Stimulated activated CD8-positive, alpha-beta memory T cell treated with anti-CD3 and anti-CD28 coated beads, Interleukin-4, amount 100 ng/mL, for 24 hours (primary cell): ENCODE measurements at regions not wholly inside any gene's neighbourhood (a gene's known extent, or its start where the extent isn't known, plus 50 kb on each side); places are given as distances from the start of the nearest gene placed in this dataset.
A peak's percentile ranks its signal among the peaks of the same experiment; 100 is the strongest.
"Not testable (repeated sequence)": the region's sequence is repeated elsewhere in the genome, so short reads cannot be mapped to it uniquely, and the experiment has no call there.

Experiments used
- DNase-seq: peaks from one replicate; pipeline ENCODE4 v3.0.0-alpha.2; 2020; ENCODE audit warnings: low read depth

DNA sequence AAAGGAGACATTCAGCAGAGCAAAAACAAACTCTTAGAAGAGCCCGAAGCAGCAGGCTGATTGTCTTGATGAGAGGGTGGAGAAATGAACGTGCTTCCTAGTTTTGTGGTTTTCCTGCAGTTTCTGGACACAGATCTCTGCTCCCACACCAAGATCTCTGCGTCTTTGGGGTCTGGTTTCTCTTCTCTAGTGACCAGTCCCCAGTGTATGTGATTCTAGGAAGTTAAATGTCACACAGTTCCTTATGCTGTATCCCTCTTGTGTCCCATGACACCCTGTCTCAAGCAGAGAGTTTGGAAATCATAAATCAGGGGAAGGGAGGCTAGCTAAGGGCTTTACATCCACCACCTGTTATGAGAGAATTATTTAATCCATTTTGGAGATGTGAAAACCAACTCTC, 55.4 kb upstream of the KLF14 start:
- no peak for DNase-seq

DNA sequence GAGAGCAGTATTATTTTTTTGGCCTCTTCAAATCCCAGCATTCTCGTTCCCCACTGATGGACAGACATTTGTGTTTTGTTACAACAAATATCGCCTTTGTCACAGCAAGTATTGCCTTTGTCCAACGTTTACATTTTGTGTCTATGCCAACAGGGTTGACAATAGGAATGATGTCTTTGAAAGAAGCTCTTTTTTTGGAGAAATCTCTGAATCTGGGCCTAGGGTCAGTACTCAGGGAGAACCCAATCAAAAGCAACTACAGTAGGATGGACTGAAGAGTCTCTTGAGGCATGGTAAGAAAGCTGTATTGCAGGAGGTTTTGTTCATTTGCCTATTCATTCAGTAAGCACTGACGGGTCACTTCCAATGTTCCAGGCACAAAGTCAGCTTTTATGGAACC, 57.7 kb upstream of the KLF14 start:
- no peak for DNase-seq

DNA sequence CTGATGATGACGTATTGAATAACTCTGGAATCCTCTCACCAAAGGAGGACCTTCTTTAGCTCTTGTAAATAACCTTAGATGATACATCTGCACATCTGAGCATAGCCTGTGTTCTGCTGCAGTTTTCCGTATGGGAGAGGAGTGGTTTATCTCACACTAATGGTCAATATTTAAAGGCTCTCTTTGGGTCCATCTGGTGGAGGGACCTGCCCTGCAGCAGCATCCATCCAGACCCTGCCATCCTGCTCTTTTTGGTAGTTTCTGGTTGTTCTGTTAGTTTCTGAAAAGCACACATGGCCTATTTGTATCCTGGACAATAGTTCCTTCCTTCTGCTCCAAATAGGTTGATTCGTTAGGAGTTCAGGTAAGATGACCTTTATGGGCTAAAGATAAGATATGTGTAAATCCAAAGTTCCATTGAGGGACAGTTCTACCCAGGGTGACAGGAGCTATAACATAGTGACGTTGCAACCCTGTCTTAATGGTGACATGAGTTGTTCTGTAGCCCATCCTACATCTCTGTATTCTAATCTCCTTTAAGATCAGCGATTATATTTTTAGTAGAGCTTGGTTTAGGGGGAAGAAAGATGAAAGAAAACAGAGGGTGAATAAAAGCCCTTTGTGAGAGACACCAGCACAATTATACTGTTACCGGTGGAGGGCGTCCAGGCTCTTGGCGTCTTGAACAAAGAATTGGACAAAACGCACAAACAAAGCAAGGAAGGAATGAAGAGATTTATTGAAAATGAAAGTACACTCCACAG, 60.0 kb upstream of the KLF14 start:
- DNase-seq = no peak

DNA sequence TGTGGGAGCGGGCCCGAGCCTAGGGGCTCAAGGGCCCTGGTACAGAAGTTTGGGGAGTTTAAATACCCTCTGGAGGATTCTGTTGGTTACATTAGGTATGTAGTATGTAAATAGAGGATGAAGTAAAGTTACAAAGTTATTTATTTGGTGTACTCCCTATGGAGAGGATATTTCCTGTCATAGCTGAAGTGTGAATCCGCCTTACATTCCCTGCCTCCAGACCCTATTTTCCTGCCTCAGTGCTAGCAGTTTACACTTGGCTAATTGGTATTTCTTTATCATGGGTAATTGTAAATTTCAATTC, 60.6 kb upstream of the KLF14 start:
- no peak for DNase-seq

DNA sequence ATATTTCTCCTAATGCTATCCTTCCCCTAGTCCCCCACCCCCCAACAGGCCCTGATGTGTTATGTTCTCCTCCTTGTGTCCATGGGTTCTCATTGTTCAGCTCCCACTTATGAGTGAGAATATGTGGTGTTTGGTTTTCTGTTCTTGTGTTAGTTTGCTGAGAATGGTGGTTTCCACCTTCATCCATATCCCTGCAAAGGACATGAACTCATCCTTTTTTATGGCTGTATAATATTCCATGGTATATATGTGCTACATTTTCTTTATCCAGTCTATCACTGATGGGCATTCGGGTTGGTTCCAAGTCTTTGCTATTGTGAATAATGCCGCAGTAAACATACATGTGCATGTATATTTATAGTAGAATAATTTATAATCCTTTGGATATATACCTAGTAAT, 62.4 kb upstream of the KLF14 start:
- DNase-seq = not testable (repeated sequence)

DNA sequence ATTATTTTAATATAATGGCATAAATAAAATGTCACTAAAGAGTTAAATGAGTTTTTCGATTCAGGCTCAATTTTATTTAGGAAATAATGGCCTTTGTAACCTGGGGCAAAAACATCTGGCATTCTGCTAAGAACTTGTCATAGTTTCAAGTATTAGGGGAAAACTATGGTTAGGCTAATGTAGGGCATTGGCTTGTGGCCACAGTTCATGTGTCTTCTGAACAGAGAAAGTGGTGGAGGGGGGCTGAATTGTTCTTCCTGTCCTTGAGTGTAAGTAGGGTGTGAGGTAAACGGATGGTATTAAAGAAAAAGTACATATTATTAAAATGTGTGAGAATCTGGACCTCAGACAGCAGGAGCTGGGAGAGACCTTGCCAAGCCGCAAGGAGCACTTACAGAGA, 69.1 kb upstream of the KLF14 start:
- no peak for DNase-seq

DNA sequence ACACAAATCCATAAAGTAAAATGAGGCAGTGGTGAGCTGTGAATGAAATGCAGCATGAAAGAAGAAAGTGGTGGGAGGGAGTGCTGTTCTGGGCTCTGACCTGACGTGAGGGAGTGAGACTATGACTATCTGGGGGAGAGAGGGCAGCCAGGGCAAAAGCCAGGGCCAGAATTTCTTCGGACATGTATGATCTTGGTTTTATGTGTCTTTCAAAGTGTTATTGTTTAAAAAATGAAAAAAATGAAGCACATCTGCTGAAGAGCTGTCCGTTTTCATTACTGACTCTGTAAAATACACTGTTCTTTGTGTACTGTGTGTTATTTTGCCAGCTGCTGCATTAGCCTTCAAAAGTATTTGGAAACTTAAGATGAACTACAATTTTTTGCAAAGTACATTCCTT, 70.2 kb upstream of the KLF14 start:
- no peak for DNase-seq

DNA sequence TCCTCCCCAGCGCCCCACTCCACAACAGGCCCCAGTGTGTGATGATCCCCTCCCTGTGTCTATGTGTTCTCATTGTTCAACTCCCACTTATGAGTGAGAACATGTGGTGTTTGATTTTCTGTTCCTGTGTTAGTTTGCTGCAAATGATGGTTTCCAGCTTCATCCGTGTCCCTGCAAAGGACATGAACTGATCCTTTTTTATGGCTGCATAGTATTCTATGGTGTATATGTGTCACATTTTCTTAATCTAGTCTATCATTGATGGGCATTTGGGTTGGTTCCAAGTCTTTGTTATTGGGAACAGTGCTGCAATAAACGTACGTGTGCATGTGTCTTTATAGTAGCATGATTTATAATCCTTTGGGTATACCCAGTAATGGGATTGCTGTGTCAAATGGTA, 78.8 kb upstream of the KLF14 start:
- not testable (repeated sequence) for DNase-seq

DNA sequence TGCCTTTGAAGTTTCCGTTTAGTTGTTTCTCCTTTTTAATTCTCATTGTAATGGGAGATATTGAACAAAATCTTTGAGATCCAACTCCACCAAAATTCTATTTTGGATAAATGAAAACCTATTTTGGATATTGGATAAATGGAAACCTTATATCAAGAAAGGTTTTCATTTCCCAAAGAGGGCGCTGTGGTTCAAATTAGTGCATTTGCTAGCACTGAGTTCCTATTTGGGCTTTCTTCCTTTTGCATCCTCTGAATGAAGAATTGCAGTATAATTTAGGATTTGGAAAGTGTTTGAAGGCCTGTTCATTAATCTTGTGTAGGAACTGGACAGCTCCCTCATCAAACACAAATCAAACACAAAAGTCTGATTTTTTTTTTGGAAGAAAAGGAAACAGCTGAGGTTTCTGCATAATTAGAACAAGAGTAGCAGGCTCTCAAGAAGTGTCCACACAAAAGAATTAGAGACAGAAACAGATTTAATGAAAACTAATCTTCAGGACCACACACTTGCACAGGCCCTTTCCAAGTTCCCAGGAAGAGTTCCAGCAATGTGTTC, 80.8 kb upstream of the KLF14 start:
- no peak for DNase-seq

DNA sequence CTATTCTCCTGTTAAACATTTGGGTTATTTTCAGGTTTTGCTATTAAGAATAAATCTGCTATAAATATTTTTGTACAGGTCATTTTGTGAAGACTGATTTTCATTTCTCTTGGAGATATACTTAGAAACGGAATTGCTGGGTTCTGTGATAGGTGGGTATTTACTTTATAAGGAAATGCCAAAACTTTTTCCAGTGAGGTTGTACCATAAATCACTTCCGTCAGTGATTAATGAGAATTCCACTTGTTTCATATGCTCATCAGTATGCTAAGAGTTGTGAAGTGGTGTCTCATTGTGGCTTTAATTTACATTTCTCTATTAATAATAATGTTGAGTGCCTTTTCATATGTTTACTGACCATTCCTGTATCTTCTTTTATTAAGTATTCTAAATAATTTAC, 84.0 kb upstream of the KLF14 start:
- no peak for DNase-seq

DNA sequence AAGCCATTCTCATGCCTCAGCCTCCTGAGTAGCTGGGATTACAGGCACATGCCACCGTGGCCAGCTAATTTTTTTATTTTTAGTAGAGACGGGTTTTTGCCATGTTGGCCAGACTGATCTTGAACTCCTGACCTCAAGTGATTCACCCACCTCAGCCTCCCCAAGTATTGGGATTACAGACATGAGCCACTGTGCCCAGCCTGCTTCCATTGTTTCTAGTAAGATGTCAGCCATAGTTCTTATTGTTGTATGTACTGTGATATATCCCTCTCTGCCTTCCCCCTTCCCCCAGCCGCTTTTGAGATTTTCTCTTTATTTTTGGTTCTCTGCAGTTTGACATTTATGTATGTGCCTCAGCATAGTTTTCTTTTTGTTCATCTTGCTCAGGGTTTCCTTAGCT, 87.9 kb upstream of the KLF14 start:
- no peak for DNase-seq

DNA sequence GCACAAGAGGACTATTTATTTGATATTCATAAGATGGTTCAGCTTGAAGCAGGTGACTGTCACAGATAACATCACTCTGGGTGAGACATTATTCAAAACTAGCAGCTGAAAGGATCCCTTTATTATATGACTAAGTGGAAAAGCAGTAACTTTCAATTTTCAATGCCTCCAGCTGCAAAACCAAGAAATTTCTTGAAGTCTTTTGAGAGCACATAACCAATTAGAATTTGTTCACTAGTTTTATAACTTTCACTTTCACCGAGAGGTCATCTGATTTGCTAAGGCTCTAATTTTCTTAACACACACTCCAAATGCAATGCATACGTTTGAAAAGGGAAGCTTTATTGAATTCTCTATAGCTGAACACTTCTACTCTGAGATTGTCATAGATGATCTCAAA, 88.6 kb upstream of the KLF14 start:
- no peak for DNase-seq

DNA sequence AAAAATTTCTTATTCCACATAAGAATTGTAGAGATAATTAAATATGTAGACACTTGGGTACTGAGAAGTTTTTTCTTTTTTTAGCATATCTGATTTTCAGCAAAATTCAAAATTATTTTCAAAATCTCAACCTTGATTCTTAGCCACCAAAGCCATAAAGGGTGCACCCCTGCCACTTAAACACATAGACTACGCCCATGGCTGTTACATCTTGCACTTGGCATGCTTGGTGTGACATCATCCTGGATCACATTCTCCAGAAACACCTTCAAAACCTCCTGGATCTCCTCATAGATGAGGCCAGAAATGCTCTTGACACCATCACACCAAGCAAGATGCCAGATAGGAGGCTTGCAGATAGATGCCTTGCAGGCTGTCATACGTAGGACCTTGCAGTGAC, 89.1 kb upstream of the KLF14 start:
- DNase-seq = no peak

DNA sequence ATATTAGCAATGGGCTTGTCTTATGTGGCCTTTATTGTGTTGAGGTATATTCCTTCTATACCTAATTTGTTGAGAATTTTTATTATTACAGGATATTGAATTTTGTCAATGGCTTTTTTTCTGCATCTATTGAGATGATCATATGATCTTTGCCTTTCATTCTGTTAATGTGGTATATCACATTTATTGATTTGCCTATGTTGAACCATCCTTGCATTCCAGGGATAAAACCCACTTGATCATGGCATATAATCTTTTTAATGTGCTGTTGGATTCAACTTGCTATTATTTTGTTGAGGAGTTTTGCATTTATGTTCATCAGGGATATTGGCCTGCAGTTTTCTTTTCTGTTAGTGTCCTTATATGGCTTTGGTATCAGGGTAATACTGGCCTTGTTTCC, 91.8 kb upstream of the KLF14 start:
- no peak for DNase-seq

DNA sequence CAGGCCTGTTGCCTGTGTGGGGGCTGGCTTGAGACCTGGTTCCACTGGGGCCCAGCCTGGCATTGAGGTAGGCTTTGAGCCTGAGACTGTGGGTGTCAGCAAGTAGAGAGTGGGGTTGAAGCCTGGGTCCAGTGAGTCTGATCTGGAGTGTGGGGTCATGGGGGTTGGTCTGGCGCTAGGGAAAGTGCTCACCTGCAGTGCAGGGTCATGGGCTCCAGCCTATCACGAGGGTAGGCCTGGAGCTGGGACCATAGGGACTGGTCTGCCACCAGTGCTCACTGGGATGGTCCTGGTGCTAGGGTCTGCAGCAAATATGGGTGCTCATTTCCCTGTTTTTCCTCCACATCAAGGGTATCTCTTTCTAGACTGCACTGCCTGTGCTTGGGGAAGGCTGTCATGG, 95.4 kb upstream of the KLF14 start:
- DNase-seq = no peak

DNA sequence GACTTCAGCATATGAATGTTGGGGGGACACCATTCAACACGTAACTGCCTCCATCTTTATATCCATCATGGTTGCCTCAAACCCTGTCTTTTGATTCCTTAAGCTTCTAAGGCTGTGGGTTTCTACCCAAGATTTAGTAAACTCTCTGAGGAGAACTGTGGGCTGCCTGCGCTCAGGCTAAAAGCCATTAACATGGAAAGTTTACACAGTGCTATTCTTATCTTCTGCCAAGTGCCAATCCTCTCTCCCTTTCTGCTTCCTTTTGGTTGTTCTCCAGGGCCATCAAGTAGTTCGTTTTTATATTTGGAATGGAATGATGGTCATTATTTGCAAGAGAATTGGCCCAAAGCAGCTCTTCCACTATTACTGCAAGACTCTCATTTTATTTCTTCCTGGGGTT, 97.3 kb upstream of the KLF14 start:
- DNase-seq = no peak

DNA sequence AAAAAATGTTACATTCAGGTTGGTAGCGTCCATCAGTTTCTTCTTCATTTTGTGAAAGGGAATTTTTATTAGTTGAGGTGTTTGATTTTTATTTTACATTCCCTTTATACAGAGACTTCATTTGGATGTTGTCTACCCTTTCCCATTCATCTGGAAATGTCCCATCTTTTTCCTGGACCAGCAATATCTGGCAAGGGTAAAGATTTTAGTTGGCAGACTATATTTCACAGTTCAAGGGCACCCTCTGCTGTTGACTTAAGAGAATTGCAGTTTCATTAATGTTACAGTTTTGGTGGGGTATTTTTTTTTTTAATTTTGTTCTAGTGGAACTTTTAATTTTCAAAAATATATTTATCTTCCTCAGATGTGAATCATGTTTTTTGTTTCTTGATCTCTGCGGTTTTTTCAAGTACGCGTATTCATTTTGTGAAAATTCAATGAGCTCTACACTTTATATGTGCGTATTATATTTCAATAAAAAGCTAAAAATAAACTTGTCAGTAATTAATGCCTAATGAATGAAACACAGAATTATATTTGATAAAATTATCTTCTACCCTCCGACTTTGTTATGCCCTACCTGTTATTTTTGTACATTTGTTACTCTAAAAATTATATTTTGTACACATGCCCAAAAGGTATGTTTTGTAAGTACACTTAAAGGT, 97.9 kb upstream of the KLF14 start:
- DNase-seq = no peak

DNA sequence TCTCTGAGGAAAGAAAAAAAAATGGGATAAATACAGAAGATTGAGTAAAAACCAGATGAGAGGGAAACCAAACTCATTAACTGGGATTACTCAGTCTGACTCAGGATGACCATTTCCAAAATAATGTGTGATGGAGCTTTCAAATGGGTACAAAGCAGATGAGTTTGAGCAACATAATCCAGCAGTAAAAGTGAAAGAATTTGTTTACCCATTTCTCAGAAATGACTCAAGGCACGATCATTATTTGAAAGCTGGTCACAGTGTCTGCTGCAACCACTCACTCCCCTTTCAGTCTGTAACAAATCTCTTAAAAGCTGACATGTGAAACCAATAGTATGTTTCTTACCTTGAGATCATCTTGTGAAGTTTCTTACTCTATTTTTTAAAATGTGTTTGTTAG, 104.7 kb upstream of the KLF14 start:
- no peak for DNase-seq

DNA sequence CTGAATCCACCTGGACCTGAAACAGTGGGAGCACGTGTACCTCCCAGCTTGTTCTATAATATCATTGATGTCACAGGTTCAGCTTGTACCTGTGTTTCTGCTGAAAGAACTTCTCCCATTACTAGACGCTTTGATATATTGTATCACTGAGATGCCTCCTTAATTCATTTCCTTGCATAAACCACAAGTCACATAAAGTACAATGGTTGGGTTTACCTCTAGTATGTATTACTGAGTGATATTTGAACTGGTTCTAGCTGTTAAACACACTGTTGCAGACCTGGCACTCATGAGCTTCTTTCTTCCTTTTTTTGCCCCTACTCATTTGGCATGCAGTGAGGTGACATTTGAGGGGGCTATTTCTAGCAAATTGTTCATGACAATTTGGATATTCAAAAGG, 106.6 kb upstream of the KLF14 start:
- no peak for DNase-seq

DNA sequence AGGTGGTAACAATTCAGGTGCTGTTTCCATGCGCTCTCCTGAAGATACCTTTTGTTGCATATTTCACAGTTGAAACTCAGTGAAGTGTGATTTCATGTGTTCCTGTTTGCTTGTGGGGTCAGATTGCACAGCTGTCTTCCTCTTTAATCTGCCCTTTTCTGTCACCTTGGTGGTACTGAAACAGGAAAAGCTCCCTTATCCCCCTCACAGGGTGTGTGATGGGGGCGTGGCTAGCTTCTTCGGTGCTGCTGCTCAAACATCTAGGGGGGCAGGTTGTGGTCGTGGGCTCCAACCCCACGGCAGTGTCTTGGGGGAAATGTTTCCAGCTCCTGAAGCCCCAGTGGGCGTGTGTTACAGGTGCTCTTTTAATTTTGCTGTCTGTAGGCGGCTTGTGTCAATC, 107.4 kb upstream of the KLF14 start:
- DNase-seq = peak; percentile 7

DNA sequence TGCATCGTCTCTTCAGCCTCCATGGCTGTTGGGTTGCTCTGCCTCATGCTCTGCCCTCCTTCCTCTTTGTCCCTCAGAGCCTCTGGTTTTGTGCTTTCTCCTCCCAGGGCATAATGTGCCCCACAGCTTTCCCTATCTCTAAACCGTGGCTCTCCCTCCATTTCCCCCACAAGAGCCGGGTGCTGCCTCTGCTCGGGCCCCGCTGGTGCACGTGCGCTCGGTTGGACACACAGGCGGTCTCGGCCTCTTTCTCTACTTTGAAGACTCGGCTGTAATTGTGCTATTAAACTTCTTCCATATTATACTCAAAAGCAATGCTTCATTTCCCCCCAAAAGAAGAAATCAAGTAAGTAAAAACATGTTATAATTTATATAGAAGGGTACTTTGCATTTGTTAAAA, 109.7 kb upstream of the KLF14 start:
- DNase-seq = no peak

DNA sequence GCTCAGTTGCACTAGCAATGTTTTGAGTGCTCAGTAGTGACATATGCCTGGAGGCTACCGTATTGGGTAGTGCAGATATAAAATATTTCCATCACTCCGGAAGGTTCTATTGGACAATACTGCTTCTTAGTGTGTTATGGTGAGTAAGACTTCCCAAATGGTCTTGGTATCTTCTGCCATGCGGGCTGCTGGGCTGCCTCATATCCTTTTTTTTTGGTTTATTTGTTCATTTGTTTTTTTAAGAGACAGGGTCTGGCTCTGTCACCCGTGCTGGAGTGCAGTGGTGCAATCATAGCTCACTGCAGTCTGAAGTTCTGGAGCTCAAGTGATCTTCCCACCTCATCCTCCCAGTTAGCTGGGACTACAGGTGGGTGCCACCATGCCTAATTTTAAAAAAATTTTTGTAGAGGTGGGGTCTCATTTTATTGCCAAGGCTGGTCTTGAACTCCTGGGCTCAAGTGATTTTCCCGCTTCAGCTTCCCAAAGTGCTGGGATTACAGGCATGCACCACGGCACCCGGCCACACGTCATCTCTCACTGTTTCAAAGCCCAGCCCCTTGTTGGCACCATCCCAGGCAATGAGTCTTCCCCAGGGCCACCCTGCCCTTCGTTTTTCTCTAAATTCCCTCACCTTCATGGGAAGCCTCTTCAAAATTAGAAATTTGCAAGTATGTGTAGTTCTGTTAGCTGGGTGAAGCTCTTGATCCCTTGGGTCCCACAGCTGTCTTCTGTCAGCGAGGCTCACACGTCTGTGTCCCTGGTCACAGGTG, 111.0 kb upstream of the KLF14 start:
- no peak for DNase-seq

DNA sequence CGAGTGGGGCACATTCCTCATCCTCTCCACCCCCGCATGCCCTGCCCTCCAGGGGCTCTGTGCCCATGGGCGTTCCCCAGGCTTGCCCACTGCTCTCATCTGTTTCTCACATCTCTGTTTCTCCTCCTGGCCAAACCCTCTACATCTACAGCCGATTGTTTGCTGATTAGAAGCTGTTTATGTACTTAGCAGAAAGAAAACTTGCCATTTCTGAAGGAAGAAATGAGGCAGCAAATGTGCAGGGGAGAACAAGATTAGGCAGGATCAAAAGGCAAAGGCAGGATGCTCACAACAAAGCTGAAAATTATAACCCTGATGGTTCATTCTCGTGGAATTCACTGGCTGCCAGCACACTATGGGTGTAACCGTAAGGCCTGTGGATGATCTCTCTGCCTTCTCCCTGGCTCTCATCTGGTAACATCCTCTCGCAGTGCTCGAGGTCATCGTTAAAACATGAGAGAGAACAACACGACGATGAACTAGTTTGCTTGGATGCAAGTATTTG, 111.6 kb upstream of the KLF14 start:
- DNase-seq = no peak
